ENCODE measurements at regions not wholly inside any gene's neighbourhood (a gene's known extent, or its start where the extent isn't known, plus 50 kb on each side); places are given as distances from the start of the nearest gene placed in this dataset.
A peak's percentile ranks its signal among the peaks of the same experiment; 100 is the strongest.

GRCh38 chr12:75754698-75755097, 243.3 kb upstream of the KRR1 start:
- no peak overlapping the region for H2AFZ ChIP-seq (ENCODE audit: low read length)
- peak overlapping the region; percentile 5 for H3K4me2 ChIP-seq (ENCODE audit: low read depth, low read length, poor library complexity, severe bottlenecking)

DNA sequence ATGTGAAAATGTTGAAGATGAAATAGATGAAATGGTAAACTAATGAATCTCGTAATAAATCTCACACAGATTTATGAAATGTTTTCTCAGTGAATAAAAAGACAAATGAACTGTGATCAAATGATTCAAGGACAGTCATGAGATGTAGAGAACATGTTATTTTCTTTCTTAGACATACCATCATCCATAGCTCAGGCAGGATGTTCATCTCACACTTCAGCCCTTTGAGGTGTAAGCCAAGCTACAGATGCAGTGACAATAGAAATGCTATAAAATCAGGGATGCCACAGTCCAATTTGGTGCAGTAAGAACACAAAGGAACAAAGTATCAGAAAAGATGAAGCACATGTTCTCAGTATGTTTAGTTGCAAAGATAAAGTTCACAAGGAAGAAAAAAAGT, 242.7 kb upstream of the KRR1 start:
- no peaks in the 10 kb centered on the region for H3K9me3 ChIP-seq (ENCODE audit: insufficient read depth, low read depth, low read length)
- no peaks in the 10 kb centered on the region for H4K20me1 ChIP-seq (ENCODE audit: insufficient read depth, low read length, poor library complexity, severe bottlenecking)
- H3K9me2 ChIP-seq (replicated peaks; ENCODE audit: low read depth, low read length) = no peaks in the 10 kb centered on the region
- H3K4me3 ChIP-seq (ENCODE audit: low read length, poor library complexity, severe bottlenecking) = no peak overlapping the region
- H2AFZ ChIP-seq (ENCODE audit: low read length) = no peak overlapping the region
- no peaks in the 10 kb centered on the region for H3K79me2 ChIP-seq (ENCODE audit: insufficient read depth, low read length)
- H3K4me2 ChIP-seq (ENCODE audit: low read depth, low read length, poor library complexity, severe bottlenecking) = peak overlapping the region; percentile 5
- no peaks in the 10 kb centered on the region for H3K27me3 ChIP-seq (ENCODE audit: insufficient read depth, low read length, poor library complexity, severe bottlenecking)
- no peaks in the 10 kb centered on the region for H3K36me3 ChIP-seq (ENCODE audit: insufficient read depth, low read length)
- H3F3A ChIP-seq (ENCODE audit: low read depth) = no peaks in the 10 kb centered on the region
- TF ChIP-seq EZH2phosphoT487 (IDR thresholded peaks at IDR 0.05; ENCODE audit: borderline replicate concordance) = no peak
- TF ChIP-seq, protein P1, sequence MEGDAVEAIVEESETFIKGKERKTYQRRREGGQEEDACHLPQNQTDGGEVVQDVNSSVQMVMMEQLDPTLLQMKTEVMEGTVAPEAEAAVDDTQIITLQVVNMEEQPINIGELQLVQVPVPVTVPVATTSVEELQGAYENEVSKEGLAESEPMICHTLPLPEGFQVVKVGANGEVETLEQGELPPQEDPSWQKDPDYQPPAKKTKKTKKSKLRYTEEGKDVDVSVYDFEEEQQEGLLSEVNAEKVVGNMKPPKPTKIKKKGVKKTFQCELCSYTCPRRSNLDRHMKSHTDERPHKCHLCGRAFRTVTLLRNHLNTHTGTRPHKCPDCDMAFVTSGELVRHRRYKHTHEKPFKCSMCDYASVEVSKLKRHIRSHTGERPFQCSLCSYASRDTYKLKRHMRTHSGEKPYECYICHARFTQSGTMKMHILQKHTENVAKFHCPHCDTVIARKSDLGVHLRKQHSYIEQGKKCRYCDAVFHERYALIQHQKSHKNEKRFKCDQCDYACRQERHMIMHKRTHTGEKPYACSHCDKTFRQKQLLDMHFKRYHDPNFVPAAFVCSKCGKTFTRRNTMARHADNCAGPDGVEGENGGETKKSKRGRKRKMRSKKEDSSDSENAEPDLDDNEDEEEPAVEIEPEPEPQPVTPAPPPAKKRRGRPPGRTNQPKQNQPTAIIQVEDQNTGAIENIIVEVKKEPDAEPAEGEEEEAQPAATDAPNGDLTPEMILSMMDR (conservative IDR thresholded peaks at IDR 0.05; ENCODE audit: low read length) = no peak
- H3K9ac ChIP-seq (ENCODE audit: low read depth, low read length, poor library complexity, severe bottlenecking) = no peak overlapping the region
- peaks cover 15% of the 10 kb centered on the region for H3K4me1 ChIP-seq (ENCODE audit: insufficient read depth, low read length, poor library complexity, severe bottlenecking)

More at GRCh38 chr12:75754698-75755097, 243.3 kb upstream of the KRR1 start:
- no peak overlapping the region for H3K9ac ChIP-seq (ENCODE audit: low read depth, low read length, poor library complexity, severe bottlenecking)
- H3K36me3 ChIP-seq (ENCODE audit: insufficient read depth, low read length) = no peaks in the 10 kb centered on the region
- no peaks in the 10 kb centered on the region for H3K9me3 ChIP-seq (ENCODE audit: insufficient read depth, low read depth, low read length)
- no peaks in the 10 kb centered on the region for H3K27me3 ChIP-seq (ENCODE audit: insufficient read depth, low read length, poor library complexity, severe bottlenecking)
- no peaks in the 10 kb centered on the region for H3K9me2 ChIP-seq (replicated peaks; ENCODE audit: low read depth, low read length)
- no peaks in the 10 kb centered on the region for H3F3A ChIP-seq (ENCODE audit: low read depth)
- no peaks in the 10 kb centered on the region for H3K79me2 ChIP-seq (ENCODE audit: insufficient read depth, low read length)
- H4K20me1 ChIP-seq (ENCODE audit: insufficient read depth, low read length, poor library complexity, severe bottlenecking) = no peaks in the 10 kb centered on the region
- TF ChIP-seq, protein P1 (conservative IDR thresholded peaks at IDR 0.05; ENCODE audit: low read length) = no peak
- TF ChIP-seq EZH2phosphoT487 (IDR thresholded peaks at IDR 0.05; ENCODE audit: borderline replicate concordance) = no peak
- peaks cover 15% of the 10 kb centered on the region for H3K4me1 ChIP-seq (ENCODE audit: insufficient read depth, low read length, poor library complexity, severe bottlenecking)
- H3K4me3 ChIP-seq (ENCODE audit: low read length, poor library complexity, severe bottlenecking) = no peak overlapping the region

DNA sequence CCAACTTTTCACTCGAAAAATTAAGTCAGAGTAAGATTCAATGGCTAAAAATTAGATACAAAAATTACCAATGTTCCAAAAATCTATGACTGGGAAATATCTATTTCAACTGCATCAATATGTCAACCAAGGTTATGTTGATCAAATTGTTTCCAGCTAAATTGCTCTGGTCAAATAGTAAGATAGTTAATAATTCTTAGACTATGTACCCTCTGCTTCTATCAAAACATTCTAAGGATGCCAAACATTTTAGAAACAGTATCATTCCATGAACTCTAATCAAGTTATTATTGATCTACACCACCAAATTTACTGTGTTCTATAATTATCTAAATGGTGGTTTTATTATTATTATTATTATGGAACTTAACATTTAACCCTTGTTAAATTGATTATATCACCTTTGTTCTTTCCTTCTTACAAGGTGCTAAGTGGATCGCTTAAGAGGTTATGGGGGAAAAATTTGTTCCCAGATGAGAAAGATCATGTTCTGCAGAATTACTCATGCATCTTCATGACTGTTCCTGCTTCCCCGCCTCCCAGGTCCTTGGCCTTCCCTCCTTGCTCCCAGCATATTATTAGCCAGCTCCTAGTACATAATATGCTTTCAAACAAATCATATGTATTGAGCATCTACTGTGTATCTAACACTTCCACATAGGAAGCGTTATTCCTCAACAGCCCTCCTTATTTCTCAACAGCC, 240.5 kb upstream of the KRR1 start:
- no peaks in the 10 kb centered on the region for H3K9me2 ChIP-seq (replicated peaks; ENCODE audit: low read depth, low read length)
- H3K4me2 ChIP-seq (ENCODE audit: low read depth, low read length, poor library complexity, severe bottlenecking) = no peak overlapping the region
- no peak overlapping the region for H3K4me3 ChIP-seq (ENCODE audit: low read length, poor library complexity, severe bottlenecking)
- no peaks in the 10 kb centered on the region for H3K27me3 ChIP-seq (ENCODE audit: insufficient read depth, low read length, poor library complexity, severe bottlenecking)
- no peaks in the 10 kb centered on the region for H3K9me3 ChIP-seq (ENCODE audit: insufficient read depth, low read depth, low read length)
- no peak overlapping the region for H2AFZ ChIP-seq (ENCODE audit: low read length)
- TF ChIP-seq, protein P1 (conservative IDR thresholded peaks at IDR 0.05; ENCODE audit: low read length) = no peak
- TF ChIP-seq EZH2phosphoT487 (IDR thresholded peaks at IDR 0.05; ENCODE audit: borderline replicate concordance) = no peak
- no peaks in the 10 kb centered on the region for H3K79me2 ChIP-seq (ENCODE audit: insufficient read depth, low read length)
- H3K9ac ChIP-seq (ENCODE audit: low read depth, low read length, poor library complexity, severe bottlenecking) = no peak overlapping the region
- no peaks in the 10 kb centered on the region for H3K36me3 ChIP-seq (ENCODE audit: insufficient read depth, low read length)
- peaks cover 15% of the 10 kb centered on the region for H3K4me1 ChIP-seq (ENCODE audit: insufficient read depth, low read length, poor library complexity, severe bottlenecking)
- no peaks in the 10 kb centered on the region for H4K20me1 ChIP-seq (ENCODE audit: insufficient read depth, low read length, poor library complexity, severe bottlenecking)
- no peaks in the 10 kb centered on the region for H3F3A ChIP-seq (ENCODE audit: low read depth)

Measured in Loucy (cell line).